GM18868 (cell line): ENCODE measurements at regions not wholly inside any gene's neighbourhood (a gene's known extent, or its start where the extent isn't known, plus 50 kb on each side); places are given as distances from the start of the nearest gene placed in this dataset.

ENCODE experiments used
- ATAC-seq: cut with Tn5 transposase; IDR thresholded peaks from one replicate; pipeline ENCODE4 v1.9.1; 2021; ENCODE audit warnings: mild to moderate bottlenecking, moderate library complexity; ENCODE audit not compliant: unreplicated experiment

GRCh38 chr3:146948186-146948585 is 343.0 kb upstream of the PLSCR5 start:
- no peak for ATAC-seq

DNA sequence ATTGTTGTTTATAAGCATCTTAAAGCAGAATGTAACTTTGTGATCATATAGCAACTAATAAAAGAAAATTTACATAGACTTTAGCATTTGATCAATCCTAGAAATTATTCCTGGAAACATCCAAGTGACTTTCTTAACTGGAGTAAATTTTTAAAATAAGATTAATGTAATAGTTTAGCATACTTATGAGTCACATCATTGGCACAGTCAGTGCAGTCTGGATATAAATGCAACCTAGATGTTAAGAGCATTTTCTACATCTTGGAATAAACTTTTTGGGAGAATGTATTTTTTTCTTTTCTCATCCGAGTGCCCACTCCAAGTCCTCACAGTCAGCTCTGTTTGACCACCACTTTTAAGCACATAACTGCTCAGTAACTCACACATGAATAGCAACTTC is 324.6 kb upstream of the PLSCR5 start:
- no peak for ATAC-seq

GRCh38 chr3:146928421-146929059 is 323.4 kb upstream of the PLSCR5 start:
- no peak for ATAC-seq

DNA sequence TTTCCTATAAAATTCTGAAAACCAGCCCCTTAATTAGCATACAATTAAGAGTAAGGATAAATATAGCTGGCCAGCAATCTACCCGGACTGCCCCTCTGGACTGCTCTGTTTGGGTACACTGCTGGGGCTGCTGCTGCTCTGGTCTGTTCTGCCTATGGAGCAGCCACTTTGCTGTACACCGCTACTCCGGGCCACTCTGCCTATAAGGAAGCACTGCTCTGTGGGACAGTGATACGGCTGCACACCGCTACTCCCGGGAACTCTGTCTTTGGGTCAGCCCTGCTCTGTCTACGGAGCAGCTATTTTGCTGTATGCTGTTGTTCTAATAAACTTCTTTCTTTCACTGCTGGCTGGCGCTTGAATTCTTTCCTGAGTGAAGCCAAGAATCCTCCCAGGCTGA is 316.5 kb upstream of the PLSCR5 start:
- no peak for ATAC-seq

- ATAC-seq: no peak
Measured at GRCh38 chr3:146914409-146914808, 309.3 kb upstream of the PLSCR5 start.

GRCh38 chr3:146912241-146913015 is 307.3 kb upstream of the PLSCR5 start:
- ATAC-seq: no peak

DNA sequence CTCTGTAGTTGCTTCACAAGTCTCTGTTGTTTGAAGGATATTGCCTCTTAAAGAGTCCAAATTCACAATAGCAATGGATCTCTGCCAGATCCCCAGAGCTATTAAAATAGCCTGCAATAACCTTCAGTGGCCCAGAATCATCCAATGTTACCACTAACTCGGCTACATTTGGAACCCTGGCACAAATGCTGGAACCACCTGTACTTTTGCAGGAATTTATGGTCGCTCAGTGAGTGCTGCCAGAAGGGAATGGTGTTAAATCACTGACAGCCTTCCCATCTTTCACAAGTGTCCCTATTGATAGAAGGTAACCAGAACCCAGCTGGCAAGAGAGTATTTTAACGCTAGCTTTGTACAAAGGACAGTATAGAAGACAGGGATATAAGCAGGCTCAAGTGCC is 298.8 kb upstream of the PLSCR5 start:
- ATAC-seq: no peak

- no peak for ATAC-seq
Measured at GRCh38 chr3:146899171-146899570, 294.0 kb upstream of the PLSCR5 start.

DNA sequence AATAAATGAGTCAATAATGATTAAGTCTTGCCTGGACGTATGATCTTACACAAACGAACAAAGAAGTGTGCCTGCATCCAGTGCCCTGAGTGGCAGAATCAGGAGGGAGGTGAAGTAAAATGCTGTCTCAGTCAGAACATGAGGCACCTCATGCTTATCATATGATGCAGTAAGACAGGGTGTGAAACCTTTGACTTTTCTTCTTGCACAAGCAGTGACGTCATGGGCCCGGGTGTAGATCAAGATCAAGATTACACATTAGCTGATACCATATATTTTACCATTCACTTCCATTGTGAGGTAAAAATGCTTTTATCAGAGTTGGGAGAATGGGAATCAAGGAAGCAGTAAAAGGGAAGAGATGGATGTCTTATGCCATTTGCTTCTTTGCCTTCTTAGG is 291.6 kb upstream of the PLSCR5 start:
- no peak for ATAC-seq

GRCh38 chr3:146895026-146895749 is 290.0 kb upstream of the PLSCR5 start:
- no peak for ATAC-seq

- ATAC-seq: no peak
Measured at GRCh38 chr3:146894406-146894805, 289.3 kb upstream of the PLSCR5 start.

GRCh38 chr3:146892041-146892440 is 286.9 kb upstream of the PLSCR5 start:
- ATAC-seq: no peak

- no peak for ATAC-seq
Measured at GRCh38 chr3:146889626-146890025, 284.5 kb upstream of the PLSCR5 start.

GRCh38 chr3:146888176-146888575 is 283.0 kb upstream of the PLSCR5 start:
- ATAC-seq: no peak

DNA sequence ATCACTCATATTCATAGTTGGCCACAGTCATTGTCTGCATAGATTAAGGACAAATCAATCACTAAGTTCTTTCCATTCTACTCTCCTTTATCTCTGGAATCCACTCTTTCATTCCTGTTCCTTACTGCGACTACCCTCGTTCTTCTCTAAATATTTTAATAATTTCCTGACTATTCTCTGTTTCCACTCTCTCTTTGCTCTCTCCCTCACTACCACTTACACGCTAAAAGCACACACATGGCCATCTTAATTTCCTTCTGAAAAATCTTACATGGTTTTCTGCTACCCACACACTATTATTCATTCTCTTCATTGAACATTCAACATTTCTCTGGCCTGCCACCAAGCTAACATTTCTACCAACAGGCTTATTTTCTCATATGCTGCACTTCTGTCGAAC is 279.6 kb upstream of the PLSCR5 start:
- no peak for ATAC-seq

DNA sequence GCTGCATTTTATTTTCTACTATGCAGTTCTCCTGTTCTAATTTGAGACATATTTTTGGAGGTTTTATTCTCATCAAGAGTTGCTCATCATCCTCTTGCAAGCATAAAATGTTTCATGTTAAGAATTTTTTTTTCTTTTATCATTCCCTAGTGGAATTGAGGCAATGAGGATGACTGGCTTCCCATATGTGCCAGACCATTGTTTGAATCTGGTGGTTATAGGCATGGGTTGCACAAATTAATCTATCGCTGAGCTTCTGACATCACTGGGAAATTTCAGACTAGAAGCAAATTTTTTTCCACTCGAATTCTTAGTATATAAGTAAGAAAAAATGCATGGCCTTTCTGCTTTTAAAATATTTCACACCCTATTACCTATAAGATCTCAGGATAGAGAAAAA is 279.1 kb upstream of the PLSCR5 start:
- ATAC-seq: no peak

DNA sequence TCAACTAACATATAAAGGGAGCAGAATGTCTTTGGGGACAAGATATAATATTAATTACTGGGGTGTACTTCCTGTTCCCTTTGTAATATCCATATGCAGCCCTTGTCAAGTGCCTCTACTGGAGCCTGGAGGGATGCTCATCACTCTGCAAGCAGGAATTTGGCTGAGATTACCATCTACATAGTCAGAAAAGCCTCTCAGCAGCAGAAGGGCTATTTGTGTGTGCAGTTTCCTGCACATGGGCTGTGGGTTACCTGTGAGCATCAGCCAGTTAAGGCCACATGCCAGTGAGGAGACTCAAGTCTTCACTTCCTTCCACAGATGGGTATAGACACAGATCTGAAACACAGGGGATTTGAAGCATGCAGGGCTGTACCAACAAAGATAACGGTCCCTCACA is 278.1 kb upstream of the PLSCR5 start:
- ATAC-seq: no peak

GRCh38 chr3:146881966-146882760 is 277.0 kb upstream of the PLSCR5 start:
- no peak for ATAC-seq

GRCh38 chr3:146881356-146881755 is 276.2 kb upstream of the PLSCR5 start:
- no peak for ATAC-seq

DNA sequence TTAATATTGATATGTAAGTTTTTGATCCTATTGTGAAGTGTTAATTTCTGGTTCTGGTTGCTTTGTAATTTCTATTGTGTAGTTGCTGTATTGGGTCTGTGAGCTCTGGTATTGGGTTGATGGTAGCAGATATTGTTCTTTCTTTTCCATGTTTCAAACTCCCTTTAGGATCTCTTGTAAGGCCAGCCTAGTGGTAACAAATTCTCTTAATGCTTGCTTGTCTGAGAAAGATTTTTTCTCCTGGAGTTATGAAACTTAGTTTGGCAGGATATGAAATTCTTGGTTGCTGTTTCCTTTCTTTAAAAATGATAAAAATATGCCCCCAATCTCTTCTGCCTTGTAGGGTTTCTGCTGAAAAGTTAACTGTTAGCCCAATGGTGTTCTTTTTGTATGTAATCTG is 268.6 kb upstream of the PLSCR5 start:
- no peak for ATAC-seq

DNA sequence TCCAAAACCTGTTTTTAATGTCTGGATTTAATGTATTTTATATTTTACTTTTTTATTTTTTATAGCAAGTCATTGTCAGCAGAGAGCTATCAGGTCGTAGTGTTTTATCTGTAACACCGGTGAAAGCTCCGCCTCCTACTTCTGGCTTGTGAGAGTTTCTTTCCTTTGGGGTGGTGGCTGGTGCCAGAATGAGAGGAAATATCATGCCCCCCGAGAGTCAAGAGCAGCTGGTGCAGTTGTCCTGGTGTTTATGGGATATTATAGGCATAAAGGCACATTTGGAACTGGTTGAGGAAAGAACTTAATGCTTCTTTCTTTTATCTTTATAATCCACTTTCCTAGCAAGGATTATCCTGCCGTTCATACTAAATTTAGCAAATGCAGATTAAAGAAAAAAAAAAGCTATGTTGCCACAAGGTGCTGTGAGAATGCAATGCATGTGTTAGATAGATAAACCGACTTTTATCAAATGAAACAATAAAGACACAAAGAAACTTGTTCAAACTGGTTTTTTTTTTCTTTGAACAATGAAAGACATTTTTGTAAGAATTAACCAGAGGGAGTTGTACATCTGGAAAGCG is 260.1 kb upstream of the PLSCR5 start:
- ATAC-seq: no peak
